AG08396 (cell line): ENCODE measurements at regions not wholly inside any gene's neighbourhood (a gene's known extent, or its start where the extent isn't known, plus 50 kb on each side); places are given as distances from the start of the nearest gene placed in this dataset.
A peak's percentile ranks its signal among the peaks of the same experiment; 100 is the strongest.

Source experiments
- DNase-seq: peaks from one replicate; pipeline ENCODE4 v3.0.0; 2012; ENCODE audit warnings: low spot score, mixed read lengths

- no peak for DNase-seq
Observed at GRCh38 chr1:36643371-36644270, 160.9 kb upstream of the CSF3R start.

- DNase-seq, result no peak
Observed at GRCh38 chr1:36642802-36643201, 160.1 kb upstream of the CSF3R start.

GRCh38 chr1:36641776-36642175 is 159.1 kb upstream of the CSF3R start:
- no peak for DNase-seq

GRCh38 chr1:36639461-36639860 is 156.7 kb upstream of the CSF3R start:
- no peak for DNase-seq

- DNase-seq, result peak; percentile 60
Observed at GRCh38 chr1:36638268-36638667, 155.6 kb upstream of the CSF3R start.

- no peak for DNase-seq
Observed at GRCh38 chr1:36636206-36636605, 153.5 kb upstream of the CSF3R start.

GRCh38 chr1:36635284-36635683 is 152.6 kb upstream of the CSF3R start:
- no peak for DNase-seq

GRCh38 chr1:36628804-36629203 is 146.1 kb upstream of the CSF3R start:
- DNase-seq, result no peak

GRCh38 chr1:36626435-36626834 is 143.7 kb upstream of the CSF3R start:
- DNase-seq, result no peak

- DNase-seq, result no peak
Observed at GRCh38 chr1:36625935-36626310, 143.2 kb upstream of the CSF3R start.

- DNase-seq, result no peak
Observed at GRCh38 chr1:36625253-36625934, 142.7 kb upstream of the CSF3R start.

- DNase-seq, result no peak
Observed at GRCh38 chr1:36624466-36624865, 141.8 kb upstream of the CSF3R start.

- no peak for DNase-seq
Observed at GRCh38 chr1:36622741-36623648, 140.3 kb upstream of the CSF3R start.

GRCh38 chr1:36621531-36621930 is 138.8 kb upstream of the CSF3R start:
- no peak for DNase-seq

- no peak for DNase-seq
Observed at GRCh38 chr1:36620142-36620541, 137.4 kb upstream of the CSF3R start.

GRCh38 chr1:36614991-36615390 is 132.3 kb upstream of the CSF3R start:
- DNase-seq, result no peak

GRCh38 chr1:36614571-36614970 is 131.9 kb upstream of the CSF3R start:
- DNase-seq, result no peak

- DNase-seq, result no peak
Observed at GRCh38 chr1:36613721-36614120, 131.0 kb upstream of the CSF3R start.

- DNase-seq, result no peak
Observed at GRCh38 chr1:36612881-36613280, 130.2 kb upstream of the CSF3R start.

- no peak for DNase-seq
Observed at GRCh38 chr1:36612121-36612520, 129.4 kb upstream of the CSF3R start.

- DNase-seq, result peak; percentile 70
Observed at GRCh38 chr1:36609241-36610027, 126.7 kb upstream of the CSF3R start.

GRCh38 chr1:36608272-36608671 is 125.6 kb upstream of the CSF3R start:
- DNase-seq, result no peak
